ENCODE measurements at regions not wholly inside any gene's neighbourhood (a gene's known extent, or its start where the extent isn't known, plus 50 kb on each side); places are given as distances from the start of the nearest gene placed in this dataset.

DNA sequence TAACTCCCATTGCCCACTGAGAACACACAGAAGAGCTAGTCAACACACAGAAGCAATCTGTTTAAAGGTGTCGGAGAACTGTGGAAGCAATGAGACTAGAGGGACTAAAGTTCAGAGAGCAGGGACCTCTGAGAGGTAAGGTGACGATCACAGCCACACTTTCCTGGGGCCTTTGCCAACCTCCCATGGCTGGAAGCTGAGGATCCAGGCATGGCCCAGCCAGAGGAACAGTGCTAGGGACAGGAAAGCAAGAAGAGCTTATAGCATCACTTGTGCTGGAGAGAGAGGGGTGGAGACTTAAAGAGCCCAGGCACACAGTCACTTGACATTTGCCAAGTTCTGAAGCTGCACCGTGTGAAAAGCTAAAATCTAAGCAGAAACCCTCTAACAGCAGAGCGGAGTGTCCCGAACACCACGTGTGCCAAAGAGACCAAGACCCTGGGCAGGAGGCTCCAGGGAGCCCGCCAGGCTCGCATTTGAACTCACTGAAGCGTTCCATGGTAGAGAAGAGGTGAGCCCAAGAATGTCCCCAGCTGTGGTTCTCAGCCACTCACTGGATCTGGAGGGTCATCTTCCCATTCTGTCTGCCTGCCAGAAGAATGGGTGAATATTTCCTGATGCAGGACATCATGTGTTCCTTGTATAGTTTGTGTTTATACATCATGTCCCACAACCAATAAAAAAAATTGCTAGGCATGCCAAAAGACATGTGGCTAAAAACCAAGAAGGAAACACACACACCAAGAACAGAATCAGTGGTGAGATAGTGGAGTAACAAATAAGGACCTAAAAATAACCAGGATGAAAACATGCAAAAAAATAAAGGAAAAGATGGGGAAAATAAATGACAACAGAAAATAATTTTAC is 174.0 kb upstream of the C14orf180 start:
- Histone ChIP-seq H3K9ac (ENCODE audit: low read depth in 1 of 2, low read length in 2 of 2) (no peak overlapping the region), H3K27me3 (ENCODE audit: control insufficient read depth in 4 of 4, insufficient read depth in 4 of 4, low read length in 3 of 4) (peaks cover 0 to 7% (median 0%) of the 10 kb centered on the region in 4 donors), H3K36me3 (ENCODE audit: control insufficient read depth in 4 of 4, insufficient read depth in 3 of 4, low read depth in 1 of 4, low read length in 3 of 4) (no peaks in the 10 kb centered on the region), H3K4me3 (ENCODE audit: low read depth in 1 of 3, low read length in 3 of 3) (no peak overlapping the region), H3K9me3 (ENCODE audit: control insufficient read depth in 4 of 4, low read length in 3 of 4) (peaks cover 0 to 5% (median 3%) of the 10 kb centered on the region in 4 donors), H3K4me1 (ENCODE audit: control insufficient read depth in 4 of 4, insufficient read depth in 4 of 4, low read length in 3 of 4) (no peaks in the 10 kb centered on the region), H3K27ac (ENCODE audit: low read depth in 1 of 2, low read length in 2 of 2) (no peak overlapping the region)
- no peak for DNase-seq (ENCODE audit: low spot score)
- WGBS: 73% methylated on average over 9 of the region's 9 CpGs
- TF ChIP-seq, protein P1, sequence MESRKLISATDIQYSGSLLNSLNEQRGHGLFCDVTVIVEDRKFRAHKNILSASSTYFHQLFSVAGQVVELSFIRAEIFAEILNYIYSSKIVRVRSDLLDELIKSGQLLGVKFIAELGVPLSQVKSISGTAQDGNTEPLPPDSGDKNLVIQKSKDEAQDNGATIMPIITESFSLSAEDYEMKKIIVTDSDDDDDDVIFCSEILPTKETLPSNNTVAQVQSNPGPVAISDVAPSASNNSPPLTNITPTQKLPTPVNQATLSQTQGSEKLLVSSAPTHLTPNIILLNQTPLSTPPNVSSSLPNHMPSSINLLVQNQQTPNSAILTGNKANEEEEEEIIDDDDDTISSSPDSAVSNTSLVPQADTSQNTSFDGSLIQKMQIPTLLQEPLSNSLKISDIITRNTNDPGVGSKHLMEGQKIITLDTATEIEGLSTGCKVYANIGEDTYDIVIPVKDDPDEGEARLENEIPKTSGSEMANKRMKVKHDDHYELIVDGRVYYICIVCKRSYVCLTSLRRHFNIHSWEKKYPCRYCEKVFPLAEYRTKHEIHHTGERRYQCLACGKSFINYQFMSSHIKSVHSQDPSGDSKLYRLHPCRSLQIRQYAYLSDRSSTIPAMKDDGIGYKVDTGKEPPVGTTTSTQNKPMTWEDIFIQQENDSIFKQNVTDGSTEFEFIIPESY (IDR thresholded peaks at IDR 0.05): no peak
- TF ChIP-seq HNF4A (conservative IDR thresholded peaks at IDR 0.05) (no peak), EGR1 (IDR thresholded peaks at IDR 0.05; ENCODE audit: low read depth in 2 of 2) (no peak), GABPA (IDR thresholded peaks at IDR 0.05 in 1 of 2, conservative IDR thresholded peaks at IDR 0.05 in 1 of 2) (no peak), FOXA1 (IDR thresholded peaks at IDR 0.05) (no peak), TAF1 (conservative IDR thresholded peaks at IDR 0.05) (no peak), HNF4G (IDR thresholded peaks at IDR 0.05) (no peak), NR2F2 (IDR thresholded peaks at IDR 0.05) (no peak), JUND (IDR thresholded peaks at IDR 0.05) (no peak), SP1 (IDR thresholded peaks at IDR 0.05) (no peak), RAD21 (IDR thresholded peaks at IDR 0.05) (no peak), YY1 (IDR thresholded peaks at IDR 0.05) (no peak)
- TF ChIP-seq, protein P2, sequence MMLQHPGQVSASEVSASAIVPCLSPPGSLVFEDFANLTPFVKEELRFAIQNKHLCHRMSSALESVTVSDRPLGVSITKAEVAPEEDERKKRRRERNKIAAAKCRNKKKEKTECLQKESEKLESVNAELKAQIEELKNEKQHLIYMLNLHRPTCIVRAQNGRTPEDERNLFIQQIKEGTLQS (IDR thresholded peaks at IDR 0.05): no peak
- TF ChIP-seq, protein P3, sequence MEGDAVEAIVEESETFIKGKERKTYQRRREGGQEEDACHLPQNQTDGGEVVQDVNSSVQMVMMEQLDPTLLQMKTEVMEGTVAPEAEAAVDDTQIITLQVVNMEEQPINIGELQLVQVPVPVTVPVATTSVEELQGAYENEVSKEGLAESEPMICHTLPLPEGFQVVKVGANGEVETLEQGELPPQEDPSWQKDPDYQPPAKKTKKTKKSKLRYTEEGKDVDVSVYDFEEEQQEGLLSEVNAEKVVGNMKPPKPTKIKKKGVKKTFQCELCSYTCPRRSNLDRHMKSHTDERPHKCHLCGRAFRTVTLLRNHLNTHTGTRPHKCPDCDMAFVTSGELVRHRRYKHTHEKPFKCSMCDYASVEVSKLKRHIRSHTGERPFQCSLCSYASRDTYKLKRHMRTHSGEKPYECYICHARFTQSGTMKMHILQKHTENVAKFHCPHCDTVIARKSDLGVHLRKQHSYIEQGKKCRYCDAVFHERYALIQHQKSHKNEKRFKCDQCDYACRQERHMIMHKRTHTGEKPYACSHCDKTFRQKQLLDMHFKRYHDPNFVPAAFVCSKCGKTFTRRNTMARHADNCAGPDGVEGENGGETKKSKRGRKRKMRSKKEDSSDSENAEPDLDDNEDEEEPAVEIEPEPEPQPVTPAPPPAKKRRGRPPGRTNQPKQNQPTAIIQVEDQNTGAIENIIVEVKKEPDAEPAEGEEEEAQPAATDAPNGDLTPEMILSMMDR (IDR thresholded peaks at IDR 0.05; ENCODE audit: low read depth, low read length, missing input control): no peak

DNA sequence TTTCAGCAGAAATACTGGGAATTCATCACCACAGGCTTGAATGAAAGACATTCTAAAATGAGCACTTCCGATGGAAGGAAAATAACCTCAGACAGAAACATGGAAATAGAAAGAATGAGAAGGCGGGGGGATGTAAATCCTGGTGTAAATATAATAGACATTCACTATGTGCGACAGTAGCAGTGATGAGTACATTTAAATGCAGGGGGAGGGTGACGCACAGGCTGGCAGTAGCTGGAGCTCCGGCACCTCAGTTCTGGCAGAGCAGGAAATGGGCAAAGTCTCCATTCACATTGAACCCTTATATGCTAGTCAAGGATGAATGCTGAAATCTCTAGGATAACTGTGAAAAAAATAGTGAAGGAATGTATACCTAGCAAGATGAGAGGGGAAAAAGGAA is 172.7 kb upstream of the C14orf180 start:
- H3K9me3 ChIP-seq (ENCODE audit: control insufficient read depth in 4 of 4, low read length in 3 of 4): peaks cover 0 to 5% (median 3%) of the 10 kb centered on the region in 4 donors
- TF ChIP-seq FOXA2 (IDR thresholded peaks at IDR 0.05) (no peak), RXRA (IDR thresholded peaks at IDR 0.05) (no peak), HNF4G (IDR thresholded peaks at IDR 0.05) (no peak), HNF4A (conservative IDR thresholded peaks at IDR 0.05) (no peak), TAF1 (conservative IDR thresholded peaks at IDR 0.05) (no peak), JUND (IDR thresholded peaks at IDR 0.05) (no peak), RAD21 (IDR thresholded peaks at IDR 0.05) (no peak), FOXA1 (IDR thresholded peaks at IDR 0.05) (no peak), YY1 (IDR thresholded peaks at IDR 0.05) (no peak), NR2F2 (IDR thresholded peaks at IDR 0.05) (no peak), SP1 (IDR thresholded peaks at IDR 0.05) (no peak), GABPA (IDR thresholded peaks at IDR 0.05 in 1 of 2, conservative IDR thresholded peaks at IDR 0.05 in 1 of 2) (no peak), EGR1 (IDR thresholded peaks at IDR 0.05; ENCODE audit: low read depth in 2 of 2) (no peak)
- TF ChIP-seq, protein P1 (IDR thresholded peaks at IDR 0.05): no peak
- TF ChIP-seq, protein P4, sequence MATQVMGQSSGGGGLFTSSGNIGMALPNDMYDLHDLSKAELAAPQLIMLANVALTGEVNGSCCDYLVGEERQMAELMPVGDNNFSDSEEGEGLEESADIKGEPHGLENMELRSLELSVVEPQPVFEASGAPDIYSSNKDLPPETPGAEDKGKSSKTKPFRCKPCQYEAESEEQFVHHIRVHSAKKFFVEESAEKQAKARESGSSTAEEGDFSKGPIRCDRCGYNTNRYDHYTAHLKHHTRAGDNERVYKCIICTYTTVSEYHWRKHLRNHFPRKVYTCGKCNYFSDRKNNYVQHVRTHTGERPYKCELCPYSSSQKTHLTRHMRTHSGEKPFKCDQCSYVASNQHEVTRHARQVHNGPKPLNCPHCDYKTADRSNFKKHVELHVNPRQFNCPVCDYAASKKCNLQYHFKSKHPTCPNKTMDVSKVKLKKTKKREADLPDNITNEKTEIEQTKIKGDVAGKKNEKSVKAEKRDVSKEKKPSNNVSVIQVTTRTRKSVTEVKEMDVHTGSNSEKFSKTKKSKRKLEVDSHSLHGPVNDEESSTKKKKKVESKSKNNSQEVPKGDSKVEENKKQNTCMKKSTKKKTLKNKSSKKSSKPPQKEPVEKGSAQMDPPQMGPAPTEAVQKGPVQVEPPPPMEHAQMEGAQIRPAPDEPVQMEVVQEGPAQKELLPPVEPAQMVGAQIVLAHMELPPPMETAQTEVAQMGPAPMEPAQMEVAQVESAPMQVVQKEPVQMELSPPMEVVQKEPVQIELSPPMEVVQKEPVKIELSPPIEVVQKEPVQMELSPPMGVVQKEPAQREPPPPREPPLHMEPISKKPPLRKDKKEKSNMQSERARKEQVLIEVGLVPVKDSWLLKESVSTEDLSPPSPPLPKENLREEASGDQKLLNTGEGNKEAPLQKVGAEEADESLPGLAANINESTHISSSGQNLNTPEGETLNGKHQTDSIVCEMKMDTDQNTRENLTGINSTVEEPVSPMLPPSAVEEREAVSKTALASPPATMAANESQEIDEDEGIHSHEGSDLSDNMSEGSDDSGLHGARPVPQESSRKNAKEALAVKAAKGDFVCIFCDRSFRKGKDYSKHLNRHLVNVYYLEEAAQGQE (IDR thresholded peaks at IDR 0.05): no peak
- TF ChIP-seq, protein P2 (IDR thresholded peaks at IDR 0.05): no peak
- TF ChIP-seq, protein P3 (IDR thresholded peaks at IDR 0.05; ENCODE audit: low read depth, low read length, missing input control): no peak
- H3K9ac ChIP-seq (ENCODE audit: low read depth in 1 of 2, low read length in 2 of 2): no peak overlapping the region
- H3K36me3 ChIP-seq (ENCODE audit: control insufficient read depth in 4 of 4, insufficient read depth in 3 of 4, low read depth in 1 of 4, low read length in 3 of 4): no peaks in the 10 kb centered on the region
- no peaks in the 10 kb centered on the region for H3K4me1 ChIP-seq (ENCODE audit: control insufficient read depth in 4 of 4, insufficient read depth in 4 of 4, low read length in 3 of 4)
- H3K27ac ChIP-seq (ENCODE audit: low read depth in 1 of 2, low read length in 2 of 2): no peak overlapping the region
- no peak overlapping the region for H3K4me3 ChIP-seq (ENCODE audit: low read depth in 1 of 3, low read length in 3 of 3)
- no peak for DNase-seq (ENCODE audit: low spot score)
- H3K27me3 ChIP-seq (ENCODE audit: control insufficient read depth in 4 of 4, insufficient read depth in 4 of 4, low read length in 3 of 4): peaks cover 0 to 7% (median 0%) of the 10 kb centered on the region in 4 donors
- 78% methylated on average over 5 of the region's 5 CpGs for WGBS
